NCI-H69 (cell line): ENCODE measurements at regions not wholly inside any gene's neighbourhood (a gene's known extent, or its start where the extent isn't known, plus 50 kb on each side); places are given as distances from the start of the nearest gene placed in this dataset.

Experiments
- DNase-seq: peaks from one replicate; lab custom pipeline; 2025; lab: John Stamatoyannopoulos, UW

DNA sequence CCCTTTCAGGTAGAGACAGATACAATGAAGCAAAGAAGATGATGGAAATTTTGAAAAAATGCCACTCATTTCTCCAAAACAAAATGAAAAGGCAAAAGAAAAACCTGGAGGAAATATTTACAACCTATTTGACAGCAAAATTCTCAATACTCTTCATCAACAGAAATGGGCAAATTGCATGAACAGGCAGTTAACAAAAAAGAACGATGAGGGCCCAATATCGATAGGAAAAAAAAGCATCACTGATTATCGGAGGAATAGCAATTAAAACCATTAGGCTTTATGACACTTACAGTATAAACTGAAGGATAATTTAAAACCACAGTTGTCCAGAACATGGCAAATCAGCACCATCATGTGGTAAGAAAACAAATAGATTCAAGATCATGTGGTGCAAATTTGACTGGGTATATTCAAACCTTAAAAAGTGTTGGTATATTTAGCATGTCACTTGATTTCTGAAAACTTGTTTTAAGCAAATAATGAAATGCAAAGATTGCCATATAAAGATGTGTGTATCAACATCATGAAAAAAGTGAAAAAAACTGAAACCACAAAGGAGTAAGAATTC lies 222.9 kb downstream of the BRD1 start:
- no peak for DNase-seq

DNA sequence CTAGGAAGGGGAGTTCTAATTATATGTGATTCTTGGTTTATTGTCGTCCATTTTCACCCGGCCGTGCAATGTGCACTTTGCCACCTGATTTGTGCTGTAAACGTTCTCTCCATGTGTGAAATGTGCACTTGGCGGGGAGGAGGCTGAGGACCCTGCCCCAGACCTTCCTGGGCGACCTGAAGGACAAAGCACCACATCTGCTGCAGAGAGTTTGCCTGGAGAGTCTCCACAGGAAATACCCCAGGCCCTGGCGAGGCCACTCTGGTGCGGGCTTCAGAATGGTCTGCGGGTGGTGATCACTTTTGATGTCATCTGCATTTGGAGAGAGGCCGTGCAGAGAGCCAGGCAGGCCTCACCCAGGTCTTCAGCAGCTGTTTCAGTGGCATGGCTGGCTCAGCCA lies 224.7 kb downstream of the BRD1 start:
- DNase-seq: no peak

DNA sequence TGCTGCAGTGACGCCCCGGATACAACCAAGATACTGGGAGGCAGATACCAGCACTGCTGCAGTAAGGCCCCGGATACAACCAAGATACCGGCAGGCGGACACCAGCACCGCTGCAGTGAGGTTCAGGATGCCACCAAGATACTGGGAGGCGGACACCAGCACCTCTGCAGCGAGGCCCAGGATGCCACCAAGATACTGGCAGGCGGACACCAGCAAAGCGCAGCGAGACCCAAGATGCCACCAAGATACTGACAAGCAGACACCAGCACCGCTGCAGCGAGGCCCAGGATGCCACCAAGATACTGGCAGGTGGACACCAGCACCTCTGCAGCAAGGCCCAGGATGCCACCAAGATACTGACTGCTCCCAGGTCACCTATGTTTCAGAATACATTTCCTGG lies 225.2 kb downstream of the BRD1 start:
- DNase-seq: no peak

DNA sequence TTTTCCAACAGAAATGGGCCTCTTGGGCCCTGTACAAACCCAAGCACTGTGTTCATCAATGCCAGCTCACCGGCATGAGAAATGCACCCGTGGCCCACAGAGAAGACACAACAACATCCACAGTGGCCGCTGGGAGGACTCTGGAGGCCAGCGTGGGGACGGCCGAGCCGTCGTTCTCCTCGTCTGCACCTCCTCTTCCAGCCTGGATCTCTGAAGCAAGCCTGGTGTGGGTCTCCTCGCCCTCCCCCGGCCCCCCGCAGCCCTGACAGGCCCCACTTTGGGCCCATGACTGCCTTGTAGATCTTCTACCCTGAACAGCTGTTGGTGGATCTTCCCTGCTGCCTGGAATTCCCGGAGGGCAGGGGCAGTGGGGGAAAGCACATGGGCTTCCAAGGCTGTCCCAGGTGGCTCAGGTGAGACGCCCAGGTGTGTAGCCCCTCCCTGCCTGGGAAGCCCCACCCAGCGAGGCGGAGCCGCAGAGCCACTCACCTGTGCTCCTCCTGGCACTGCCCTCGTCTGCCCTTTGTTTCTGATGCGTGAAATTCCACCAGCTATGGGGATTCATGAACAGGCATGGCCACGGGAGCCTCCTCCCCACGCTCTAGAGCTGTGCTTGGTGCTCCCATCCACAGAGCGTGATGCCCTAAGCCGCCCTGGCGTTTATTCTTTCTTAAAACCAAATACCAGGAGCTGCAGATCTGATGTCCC lies 225.9 kb downstream of the BRD1 start:
- DNase-seq: no peak

DNA sequence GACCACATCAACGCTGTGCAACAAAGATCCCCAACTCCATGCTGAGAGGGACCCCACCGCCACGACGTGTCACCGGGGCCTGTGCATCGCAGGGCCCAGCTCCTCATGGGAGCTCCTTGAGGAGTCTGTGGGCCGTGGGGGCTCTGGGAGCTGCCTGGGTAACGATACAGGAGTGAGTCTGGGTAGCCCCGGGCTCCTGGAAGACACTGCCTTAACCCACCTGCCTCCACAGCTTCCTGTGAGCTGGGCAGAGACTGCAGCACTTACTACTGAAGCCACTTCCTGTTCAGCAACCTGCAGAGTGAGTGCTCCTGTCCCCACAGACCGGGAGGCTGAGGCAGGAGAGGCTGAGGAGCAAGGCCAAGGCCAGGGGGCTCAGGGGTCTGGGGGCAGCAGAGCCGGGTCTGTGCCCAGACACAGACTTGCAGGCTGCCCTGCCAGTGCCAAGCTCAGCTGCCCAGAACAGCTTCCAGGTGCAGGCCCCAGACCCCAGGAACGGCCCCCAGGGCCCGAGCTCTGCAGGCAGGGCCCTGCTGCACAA lies 226.7 kb downstream of the BRD1 start:
- no peak for DNase-seq

DNA sequence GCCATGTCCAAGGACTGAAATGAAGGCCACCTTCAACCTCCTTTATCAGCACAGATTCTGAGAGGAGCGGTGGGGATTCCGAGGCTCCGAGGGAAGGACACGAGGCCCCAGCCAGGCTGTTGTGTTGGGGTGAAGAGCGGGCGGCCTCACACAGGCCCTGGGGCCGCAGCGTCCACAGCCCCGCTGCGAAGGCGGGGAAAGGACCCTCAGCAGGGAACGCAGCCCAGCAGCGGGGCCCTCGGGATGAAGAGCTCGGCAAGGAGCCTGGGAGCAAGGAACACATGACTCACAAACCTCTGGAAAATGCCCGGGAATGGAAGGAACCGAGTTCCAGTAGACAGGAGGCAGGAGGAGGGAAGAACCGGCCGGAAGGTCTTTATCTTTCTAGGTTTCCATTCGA lies 227.2 kb downstream of the BRD1 start:
- DNase-seq: no peak

DNA sequence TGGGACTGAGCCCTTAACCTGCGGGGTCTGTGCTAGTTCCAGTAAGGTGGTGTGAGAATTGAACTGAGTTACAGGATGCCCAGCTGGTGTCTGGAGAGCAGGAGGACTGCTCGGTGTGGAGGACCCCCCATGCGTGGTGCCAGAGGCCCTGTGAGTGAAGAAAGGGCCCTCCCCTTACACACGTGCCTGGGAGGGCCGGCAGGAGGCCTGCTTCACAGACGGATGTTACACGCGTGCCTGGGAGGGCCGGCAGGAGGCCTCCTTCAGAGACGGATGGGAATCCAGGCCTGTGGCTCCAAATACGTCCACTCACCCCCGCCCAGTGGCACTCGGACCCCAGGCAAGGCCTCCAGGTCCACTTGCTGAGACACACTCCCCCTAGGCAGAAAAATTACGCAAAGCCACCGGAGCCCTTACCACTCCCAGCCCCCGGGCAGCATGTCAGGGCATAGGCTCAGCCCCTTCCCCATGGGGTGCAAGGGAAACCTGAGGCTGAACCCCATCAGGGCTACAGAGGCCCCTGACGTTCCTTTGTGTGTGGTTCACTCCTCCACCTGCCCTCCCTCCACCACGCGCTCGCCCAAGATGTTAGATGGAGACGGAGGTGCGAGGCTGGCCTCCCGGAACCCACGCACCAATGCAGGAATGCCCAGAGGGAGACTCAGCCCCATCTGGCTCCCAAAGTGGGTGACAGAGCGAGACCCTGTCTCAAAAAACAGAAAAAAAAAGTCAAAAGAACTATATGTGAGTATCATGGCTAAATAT lies 227.8 kb downstream of the BRD1 start:
- no peak for DNase-seq

DNA sequence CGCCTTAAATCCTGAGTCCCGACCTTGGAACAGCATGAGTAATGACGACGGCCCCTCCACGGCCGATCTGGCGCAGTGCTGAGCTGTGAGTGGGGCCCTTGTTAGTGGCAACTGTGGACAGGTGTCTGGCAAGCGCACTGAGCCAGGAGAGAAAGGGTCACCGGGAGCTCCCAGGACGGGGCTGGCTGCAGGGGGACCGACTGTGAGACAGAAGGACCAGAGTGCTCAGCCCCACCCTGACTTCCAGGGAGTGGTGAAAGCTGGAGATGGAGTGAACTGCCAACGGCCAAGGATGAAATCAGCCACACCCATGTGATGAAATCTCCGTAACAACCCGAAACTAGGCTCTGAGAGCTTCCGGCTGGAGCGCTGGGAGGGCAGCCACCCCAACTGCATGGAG lies 228.6 kb downstream of the BRD1 start:
- DNase-seq: no peak

DNA sequence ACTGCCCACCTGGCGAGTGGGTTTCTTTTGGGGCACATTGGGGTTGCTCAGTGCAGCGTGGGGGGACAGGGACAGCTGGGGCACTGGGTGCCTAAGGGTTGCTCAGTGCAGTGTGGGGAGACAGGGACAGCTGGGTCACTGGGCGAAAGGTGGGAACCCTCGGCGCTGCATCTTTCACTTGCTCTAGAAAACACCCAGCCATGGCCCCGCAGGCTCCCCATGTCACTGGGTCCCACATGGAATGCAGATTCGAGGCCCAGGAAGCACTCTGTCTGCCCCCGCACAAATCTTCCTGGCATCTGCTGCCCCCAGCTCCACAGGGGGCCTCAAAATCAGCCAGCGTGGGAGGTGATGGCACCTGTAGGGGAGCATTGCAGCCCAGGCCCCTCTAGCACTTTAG lies 229.3 kb downstream of the BRD1 start:
- DNase-seq: no peak

DNA sequence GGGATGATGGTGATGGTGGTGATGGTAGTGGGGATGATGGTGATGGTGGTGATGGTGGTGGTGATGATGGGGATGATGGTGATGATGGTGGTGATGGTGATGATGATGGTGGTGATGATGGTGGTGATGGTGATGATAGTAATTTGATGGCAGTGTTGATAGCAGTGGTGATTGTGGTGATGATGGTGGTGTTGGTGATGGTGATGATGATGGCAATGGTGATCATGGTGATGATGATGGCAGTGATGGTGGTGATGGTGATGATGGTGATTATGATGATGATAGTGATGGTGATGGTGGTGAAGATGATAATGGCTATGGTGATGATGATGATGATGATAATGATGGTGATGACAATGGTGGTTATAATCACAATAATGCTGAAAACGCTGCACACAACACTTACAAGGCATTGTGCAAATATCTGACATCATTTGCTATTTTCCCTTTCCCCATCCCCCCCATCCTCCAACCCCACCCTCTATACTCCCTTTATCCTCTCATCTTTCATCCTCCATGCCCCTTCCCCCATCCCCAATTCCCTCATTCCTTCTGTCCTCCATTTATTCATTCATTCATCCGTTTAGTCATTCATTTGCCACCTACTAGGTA lies 230.1 kb downstream of the BRD1 start:
- DNase-seq: no peak

DNA sequence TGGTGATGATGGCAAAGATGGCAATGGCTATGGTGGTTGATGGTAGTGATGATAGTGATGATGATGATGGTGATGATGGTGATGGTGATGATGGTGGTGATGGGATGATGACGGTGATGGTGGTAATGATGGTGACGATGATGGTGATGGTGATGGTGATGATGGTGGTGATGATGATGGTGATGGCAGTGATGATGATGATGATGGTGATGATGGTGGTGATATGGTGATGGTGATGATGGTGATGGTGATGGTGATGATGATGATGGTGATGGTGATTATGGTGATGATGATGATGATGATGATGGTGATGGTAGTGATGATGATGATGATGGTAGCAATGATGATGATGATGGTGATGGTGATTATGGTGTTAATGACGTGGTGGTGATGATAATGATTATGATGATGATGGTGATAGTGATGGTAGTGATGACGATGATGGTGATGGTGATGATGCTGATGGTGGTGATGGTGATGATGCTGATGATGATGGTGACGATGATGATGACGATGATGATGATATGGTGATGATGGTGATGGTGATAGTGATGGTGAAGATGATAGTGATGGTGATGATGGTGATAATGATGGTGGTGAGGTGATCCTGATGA lies 232.1 kb downstream of the BRD1 start:
- no peak for DNase-seq

DNA sequence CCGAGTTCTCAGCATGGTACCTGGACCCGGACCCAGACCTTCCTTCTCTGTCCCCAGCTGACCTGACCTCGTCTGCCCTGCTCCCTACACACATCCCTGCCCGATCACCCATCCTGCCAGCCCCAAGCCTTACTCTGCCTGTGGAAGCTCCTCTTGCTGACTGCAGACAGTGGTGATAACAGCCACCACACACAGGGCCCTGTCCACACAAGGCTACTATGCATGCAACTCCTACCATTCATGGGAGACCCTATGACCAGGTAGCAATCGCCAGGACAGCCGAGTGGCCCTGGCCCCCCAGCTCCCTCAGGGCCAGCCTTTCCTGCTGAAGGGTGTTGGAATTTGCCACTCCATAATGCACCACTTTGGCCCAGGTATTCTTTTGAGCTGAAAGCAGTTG lies 233.6 kb downstream of the BRD1 start:
- DNase-seq: no peak

DNA sequence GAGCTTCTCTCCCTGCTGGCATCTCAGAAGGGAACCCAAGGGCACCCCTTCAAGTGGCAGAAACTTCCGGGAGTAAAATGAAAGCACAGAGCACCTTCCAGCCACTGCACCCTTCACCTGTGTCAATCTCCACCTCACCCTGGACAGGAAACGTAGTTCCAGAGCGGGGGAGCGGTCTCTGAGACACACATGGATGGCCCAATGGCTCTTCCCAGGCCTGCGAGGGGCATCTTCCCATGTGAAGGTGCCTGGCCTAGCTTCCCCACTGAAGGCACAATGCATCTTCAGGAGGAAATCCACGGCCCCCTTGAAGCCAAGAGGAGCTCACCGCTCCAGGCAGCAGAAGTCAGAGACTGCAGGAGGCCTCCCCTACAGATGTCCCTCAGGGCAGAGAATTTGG lies 234.2 kb downstream of the BRD1 start:
- no peak for DNase-seq

DNA sequence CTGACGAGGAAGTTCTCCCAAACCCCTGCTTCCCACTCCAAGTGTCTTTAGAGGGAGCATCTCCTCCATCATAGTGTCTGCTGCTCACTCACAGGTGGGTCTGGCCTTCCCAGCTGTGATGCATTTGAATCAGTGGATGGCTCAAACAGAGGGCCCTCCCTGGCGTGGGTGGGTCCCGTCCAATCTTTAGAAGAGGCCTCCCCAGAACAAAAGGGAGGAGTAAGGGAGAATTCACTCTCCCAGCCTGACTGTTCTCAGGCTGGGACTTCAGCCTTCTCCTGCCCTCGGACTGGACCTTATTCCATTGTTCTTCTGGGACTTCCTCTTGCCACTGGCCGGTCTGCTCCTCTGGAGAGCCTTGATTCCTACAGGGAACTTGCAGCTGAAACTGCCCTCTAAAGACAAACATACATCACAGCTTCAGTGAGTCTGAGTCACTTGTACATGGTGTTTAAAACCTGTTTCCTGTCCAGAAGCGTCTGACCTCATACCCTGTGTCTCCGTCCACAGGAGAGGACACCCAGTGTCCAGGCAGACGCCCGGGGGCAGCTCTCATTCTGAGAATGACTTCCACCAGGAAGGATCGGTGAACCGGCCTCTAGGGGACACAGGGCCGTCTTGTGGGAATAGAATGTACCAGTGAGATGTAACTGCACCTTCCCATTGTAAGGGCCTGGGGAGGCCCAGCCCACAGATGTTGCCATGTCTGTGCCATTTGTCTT lies 234.7 kb downstream of the BRD1 start:
- no peak for DNase-seq

DNA sequence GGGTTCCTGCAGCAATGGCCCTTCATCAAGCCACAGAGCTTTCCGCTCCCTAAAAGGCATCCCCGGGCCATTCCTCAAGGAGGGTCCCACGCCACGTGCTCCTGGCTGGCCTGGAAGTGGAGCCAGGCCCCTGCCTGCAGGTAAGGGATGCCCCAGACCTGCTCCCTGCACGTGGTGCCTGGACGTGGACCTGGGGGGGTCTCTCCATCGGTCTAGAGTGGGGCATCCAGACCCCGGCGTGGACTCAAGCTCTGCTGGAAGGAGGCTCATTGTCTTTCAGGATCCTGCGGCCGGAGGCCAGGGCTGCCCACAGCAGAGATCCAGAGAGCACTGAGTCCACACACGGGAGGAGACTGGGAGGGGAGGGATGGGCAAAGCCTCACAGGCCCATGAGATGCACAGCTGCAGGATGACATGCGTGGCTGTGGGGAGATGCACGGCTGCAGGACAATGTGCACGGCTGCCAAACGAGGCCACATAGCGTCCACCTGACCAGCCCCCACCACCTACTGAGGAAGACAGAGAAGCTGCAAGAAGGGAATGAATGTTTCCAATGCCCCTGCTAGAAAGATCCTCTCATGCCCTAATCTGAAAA lies 236.7 kb downstream of the BRD1 start:
- no peak for DNase-seq

DNA sequence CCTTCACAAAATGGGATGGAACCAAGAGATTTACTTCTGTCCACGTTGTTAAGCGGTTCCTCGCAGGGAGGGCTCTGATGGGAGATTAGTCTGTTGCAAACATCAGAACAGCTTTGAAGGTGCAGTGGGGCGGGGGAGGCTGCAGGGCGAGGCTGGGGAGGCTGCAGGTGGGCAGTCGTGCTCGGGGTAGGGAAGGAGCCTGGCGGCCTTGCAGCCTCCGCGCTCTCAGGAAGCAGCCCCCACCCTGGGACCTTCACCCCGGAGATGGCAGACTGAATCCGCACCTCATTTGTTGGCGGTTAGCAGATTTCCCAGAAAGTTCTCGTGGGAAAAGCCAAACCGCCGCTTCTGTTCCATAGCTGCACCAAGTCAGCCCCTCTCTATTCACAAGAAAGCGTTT lies 237.3 kb downstream of the BRD1 start:
- no peak for DNase-seq

DNA sequence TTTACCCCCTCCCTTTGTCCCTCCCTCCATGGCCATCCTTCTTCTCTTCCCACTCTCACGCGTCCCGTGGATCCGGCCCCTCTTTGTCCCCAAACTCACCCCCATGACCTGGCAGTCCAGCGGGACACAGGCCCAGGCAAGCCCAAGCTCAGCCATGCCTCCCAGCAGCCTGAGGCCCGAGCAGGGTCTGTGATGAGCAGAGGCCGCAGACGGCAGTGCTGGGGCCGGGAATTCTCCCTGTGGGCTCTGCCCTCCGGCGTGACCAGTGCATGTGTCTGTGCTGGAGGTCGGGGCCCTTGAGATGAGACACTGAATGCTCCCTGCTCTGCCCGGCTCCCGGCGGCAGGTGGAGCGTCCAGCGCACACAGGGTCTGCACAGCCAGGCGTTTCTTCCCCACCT lies 237.9 kb downstream of the BRD1 start:
- DNase-seq: no peak

DNA sequence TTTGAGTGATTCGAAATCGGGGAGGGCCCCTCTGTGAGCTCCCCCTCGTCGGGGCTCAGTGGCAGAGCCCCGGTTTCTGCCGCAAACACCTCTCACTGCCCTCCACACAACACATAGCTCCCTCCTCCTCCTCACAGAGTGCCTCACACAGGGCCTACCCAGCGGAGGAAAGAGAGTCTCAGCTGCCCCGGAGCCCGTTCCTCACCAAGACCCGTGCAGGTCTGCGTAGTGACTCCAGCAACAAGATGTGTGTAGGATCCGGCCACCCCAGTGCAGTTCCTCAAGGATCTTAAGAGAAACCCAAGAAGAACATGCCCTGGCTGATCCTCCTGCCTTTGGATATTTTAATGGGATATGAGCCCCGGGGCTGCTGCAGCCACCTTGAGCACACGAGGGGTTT lies 238.4 kb downstream of the BRD1 start:
- DNase-seq: no peak

DNA sequence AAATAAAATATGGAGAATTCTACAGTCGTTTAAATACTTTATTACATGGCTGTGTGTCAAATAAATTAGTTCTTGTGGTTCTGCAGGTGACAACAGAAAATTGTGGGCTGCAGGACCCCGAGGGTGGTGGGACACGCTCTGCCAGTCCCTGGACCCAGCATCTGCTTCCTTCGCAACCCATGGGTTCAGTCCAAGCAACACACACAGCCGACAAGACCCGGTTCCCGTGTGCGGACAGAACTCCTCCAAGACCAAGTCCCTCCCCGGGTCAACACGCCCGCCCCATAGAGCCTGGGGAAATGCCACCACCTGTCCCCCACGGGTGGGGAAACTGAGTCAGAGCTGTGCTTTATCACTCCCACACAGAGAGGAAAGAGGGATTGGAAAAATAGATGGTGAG lies 238.9 kb downstream of the BRD1 start:
- DNase-seq: no peak

DNA sequence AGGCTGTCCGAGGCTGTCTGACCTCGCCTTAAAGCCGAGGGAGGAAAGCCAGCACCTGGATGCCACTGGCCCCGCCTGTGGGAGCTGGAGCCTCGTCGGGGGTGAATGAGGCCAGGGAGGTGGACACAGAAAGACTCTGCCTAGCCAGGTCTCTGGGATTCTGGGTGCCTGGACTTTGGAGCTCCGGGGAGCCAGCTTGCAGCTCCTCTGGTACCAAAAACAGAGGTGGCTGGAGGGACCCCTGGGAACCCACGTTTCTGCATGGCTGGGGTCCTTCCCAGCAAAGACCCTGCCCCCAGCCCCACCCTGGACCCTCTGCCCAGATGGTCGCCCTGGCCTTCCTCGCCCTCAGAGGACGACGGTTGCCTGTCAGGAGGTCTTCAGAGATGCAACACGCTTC lies 239.7 kb downstream of the BRD1 start:
- DNase-seq: no peak

DNA sequence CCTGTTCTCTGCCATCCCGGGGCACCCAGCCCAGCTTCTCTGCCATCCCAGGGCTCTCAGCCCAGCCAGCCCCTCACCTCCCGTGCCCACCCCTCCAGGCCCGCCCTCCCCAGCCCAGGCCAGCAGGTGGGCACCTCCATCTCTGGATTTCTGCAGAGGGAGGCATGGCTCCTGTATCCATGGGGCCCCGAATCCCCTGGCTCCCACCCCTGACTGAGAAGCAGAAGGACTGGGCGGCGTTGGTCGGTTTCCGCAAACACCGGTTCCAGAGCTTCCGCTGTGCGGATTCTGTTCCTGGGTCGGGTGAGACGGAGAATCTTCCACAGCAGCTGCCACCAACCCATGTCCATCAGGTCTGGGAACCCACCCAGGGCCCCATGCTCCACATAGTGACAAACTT lies 240.3 kb downstream of the BRD1 start:
- no peak for DNase-seq
